ENCODE measurements at regions not wholly inside any gene's neighbourhood (a gene's known extent, or its start where the extent isn't known, plus 50 kb on each side); places are given as distances from the start of the nearest gene placed in this dataset.

DNA sequence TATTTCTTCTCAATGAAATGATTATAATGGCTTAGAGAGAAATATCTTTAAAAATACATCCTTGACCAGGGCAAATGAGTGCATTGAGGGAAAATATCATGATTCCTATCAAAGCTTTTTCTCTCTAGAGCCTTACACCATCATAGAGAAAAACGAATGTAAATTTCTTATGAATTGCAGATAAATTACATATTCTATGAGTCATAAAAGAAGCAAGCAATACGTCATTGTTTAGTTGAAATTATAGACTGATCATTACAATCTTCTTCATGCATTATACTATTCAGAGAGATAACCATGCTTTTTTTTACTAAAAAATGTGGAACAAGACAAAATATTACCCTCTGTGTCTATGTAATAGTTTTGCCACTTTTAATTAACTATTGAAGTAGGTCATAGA, 100.9 kb upstream of the RXFP1 start:
- TF ChIP-seq, protein P1, sequence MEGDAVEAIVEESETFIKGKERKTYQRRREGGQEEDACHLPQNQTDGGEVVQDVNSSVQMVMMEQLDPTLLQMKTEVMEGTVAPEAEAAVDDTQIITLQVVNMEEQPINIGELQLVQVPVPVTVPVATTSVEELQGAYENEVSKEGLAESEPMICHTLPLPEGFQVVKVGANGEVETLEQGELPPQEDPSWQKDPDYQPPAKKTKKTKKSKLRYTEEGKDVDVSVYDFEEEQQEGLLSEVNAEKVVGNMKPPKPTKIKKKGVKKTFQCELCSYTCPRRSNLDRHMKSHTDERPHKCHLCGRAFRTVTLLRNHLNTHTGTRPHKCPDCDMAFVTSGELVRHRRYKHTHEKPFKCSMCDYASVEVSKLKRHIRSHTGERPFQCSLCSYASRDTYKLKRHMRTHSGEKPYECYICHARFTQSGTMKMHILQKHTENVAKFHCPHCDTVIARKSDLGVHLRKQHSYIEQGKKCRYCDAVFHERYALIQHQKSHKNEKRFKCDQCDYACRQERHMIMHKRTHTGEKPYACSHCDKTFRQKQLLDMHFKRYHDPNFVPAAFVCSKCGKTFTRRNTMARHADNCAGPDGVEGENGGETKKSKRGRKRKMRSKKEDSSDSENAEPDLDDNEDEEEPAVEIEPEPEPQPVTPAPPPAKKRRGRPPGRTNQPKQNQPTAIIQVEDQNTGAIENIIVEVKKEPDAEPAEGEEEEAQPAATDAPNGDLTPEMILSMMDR (conservative IDR thresholded peaks at IDR 0.05; ENCODE audit: low read length), result no peak
- TF ChIP-seq EZH2phosphoT487 (IDR thresholded peaks at IDR 0.05; ENCODE audit: borderline replicate concordance), result no peak

Data from Loucy (cell line).